PC-9 (cell line): ENCODE measurements at regions not wholly inside any gene's neighbourhood (a gene's known extent, or its start where the extent isn't known, plus 50 kb on each side); places are given as distances from the start of the nearest gene placed in this dataset.

Source experiments
- BruUV-seq: library from RNA; stranded (reverse); fragments of 400-500 nt; replicated peaks from 2 replicates; lab custom pipeline; 2021; lab: Mats Ljungman, UMichigan
- CTCF ChIA-PET: fragments of 300-600 bp; sonication (Branson Sonifier 250); formaldehyde crosslinking; loops from one replicate; lab custom pipeline; 2022; ENCODE audit warnings: antibody characterized with exemption; lab: Charles Lee
- POLR2A ChIA-PET: fragments of 300-600 bp; sonication (Branson Sonifier 250); formaldehyde crosslinking; loops from one replicate; lab custom pipeline; 2022; ENCODE audit warnings: antibody characterized with exemption; ENCODE audit not compliant: unreplicated experiment; lab: Charles Lee
- DNase-seq, 2 experiments: peaks; one replicate each; pipeline versions ENCODE4 v3.0.0 to v3.0.0-alpha.2; 2015 to 2022; ENCODE audit warnings: mixed read lengths in 1 of 2
- H2AFZ ChIP-seq: fragments of 200-600 bp; sonication (generic); 2 replicates; pipeline ENCODE4 v1.8.1; 2017; ENCODE audit warnings: antibody characterized with exemption
- H3F3A ChIP-seq: fragments of 200-600 bp; sonication (generic); 2 replicates; pipeline ENCODE4 v1.8.1; 2017; ENCODE audit warnings: antibody characterized with exemption, mild to moderate bottlenecking, low read depth; ENCODE audit not compliant: insufficient read depth
- H3K27ac ChIP-seq: fragments of 200-600 bp; sonication (generic); 2 replicates; pipeline ENCODE4 v1.6.1; 2016; ENCODE audit warnings: mixed run types
- H3K27me3 ChIP-seq: fragments of 200-600 bp; sonication (generic); 2 replicates; pipeline ENCODE4 v1.6.1; 2016; ENCODE audit warnings: low read depth, mixed run types; ENCODE audit not compliant: insufficient read depth
- H3K36me3 ChIP-seq: fragments of 200-600 bp; sonication (generic); 2 replicates; pipeline ENCODE4 v1.6.1; 2016; ENCODE audit warnings: low read depth, mixed run types
- H3K4me1 ChIP-seq: fragments of 200-600 bp; sonication (generic); replicated peaks from 2 replicates; pipeline ENCODE4 v1.6.1; 2016; ENCODE audit warnings: mixed run types; ENCODE audit not compliant: insufficient read depth
- H3K4me2 ChIP-seq: fragments of 200-600 bp; sonication (generic); 2 replicates; pipeline ENCODE4 v1.6.1; 2017; ENCODE audit warnings: mixed run types
- H3K4me3 ChIP-seq: fragments of 200-600 bp; sonication (generic); 2 replicates; pipeline ENCODE4 v1.6.1; 2016; ENCODE audit warnings: mixed run types
- H3K79me2 ChIP-seq: fragments of 200-600 bp; sonication (generic); 2 replicates; pipeline ENCODE4 v1.6.1; 2017; ENCODE audit warnings: low read depth, mixed run types
- H3K9me2 ChIP-seq: fragments of 200-600 bp; sonication (generic); 2 replicates; pipeline ENCODE4 v1.8.1; 2017; ENCODE audit warnings: mild to moderate bottlenecking; ENCODE audit not compliant: insufficient read depth
- H3K9me3 ChIP-seq: fragments of 200-600 bp; sonication (generic); 2 replicates; pipeline ENCODE4 v1.8.1; 2016; ENCODE audit warnings: low read depth; ENCODE audit not compliant: insufficient read depth
- H4K20me1 ChIP-seq: fragments of 200-600 bp; sonication (generic); 2 replicates; pipeline ENCODE4 v1.8.1; 2017; ENCODE audit not compliant: insufficient read depth
- EZH2 ChIP-seq: fragments of 200-600 bp; sonication (generic); IDR thresholded peaks from 2 replicates; pipeline ENCODE4 v1.8.0; 2017; ENCODE audit warnings: antibody characterized with exemption, low read depth
- intact Hi-C: fragments of 100-400 bp; cut with micrococcal nuclease; formaldehyde crosslinking; loops from one replicate; pipeline ENCODE4 v1.10.0; 2022; ENCODE audit not compliant: unreplicated experiment
- TF ChIP-seq, protein P1 (sequence below): fragments of 200-600 bp; sonication (generic); conservative IDR thresholded peaks from 2 replicates; pipeline ENCODE4 v1.6.1; 2017; ENCODE audit warnings: mixed run types, antibody characterized with exemption, mild to moderate bottlenecking, moderate library complexity

DNA sequence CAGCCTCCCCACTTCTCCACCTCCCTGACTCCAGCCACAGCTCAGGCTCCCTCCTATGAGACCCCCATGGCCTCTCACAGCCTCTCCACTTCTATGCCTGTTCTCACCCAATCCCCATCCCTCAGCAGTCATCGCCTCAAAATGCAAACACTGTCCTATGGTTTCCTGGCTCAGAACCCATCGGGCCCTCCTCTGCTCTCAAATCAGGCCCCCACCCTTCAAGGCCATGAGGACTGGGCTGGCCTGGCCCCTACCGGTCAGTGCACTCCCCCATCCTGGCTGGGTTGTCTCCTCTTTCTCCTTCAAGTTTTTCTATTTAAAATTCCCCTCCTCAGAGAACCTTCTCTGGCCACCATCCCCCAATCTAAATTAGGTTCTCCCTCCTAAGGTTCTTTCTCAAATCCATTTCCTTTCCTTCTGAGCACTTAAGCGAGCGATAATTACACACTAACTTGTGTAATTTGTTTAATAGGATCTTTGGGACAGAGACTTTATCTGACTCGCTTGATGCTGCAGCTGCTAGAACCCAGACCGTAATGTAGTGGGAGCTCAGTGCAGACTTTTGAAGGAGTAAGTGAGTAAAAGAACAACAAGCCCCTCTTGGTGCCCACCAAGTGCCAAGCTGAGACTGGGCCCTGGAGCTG is 347.2 kb downstream of the MATN1 start:
- Histone ChIP-seq H3K79me2 (no peaks in the 10 kb centered on the region), H4K20me1 (no peaks in the 10 kb centered on the region), H3K36me3 (no peaks in the 10 kb centered on the region), H3K9me2 (no peaks in the 10 kb centered on the region), H3K27me3 (peaks cover 23% of the 10 kb centered on the region; the same call in 1 of the 2 replicates), H3K9me3 (no peaks in the 10 kb centered on the region), H2AFZ (no peak overlapping the region), H3F3A (no peaks in the 10 kb centered on the region), H3K4me1 (no peaks in the 10 kb centered on the region), H3K4me3 (no peak overlapping the region), H3K27ac (no peak overlapping the region), H3K4me2 (no peak overlapping the region)
- no peak for DNase-seq
- CTCF ChIA-PET: no interaction called here
- BruUV-seq: no TSS peak
- no peak for TF ChIP-seq EZH2
- TF ChIP-seq, protein P1, sequence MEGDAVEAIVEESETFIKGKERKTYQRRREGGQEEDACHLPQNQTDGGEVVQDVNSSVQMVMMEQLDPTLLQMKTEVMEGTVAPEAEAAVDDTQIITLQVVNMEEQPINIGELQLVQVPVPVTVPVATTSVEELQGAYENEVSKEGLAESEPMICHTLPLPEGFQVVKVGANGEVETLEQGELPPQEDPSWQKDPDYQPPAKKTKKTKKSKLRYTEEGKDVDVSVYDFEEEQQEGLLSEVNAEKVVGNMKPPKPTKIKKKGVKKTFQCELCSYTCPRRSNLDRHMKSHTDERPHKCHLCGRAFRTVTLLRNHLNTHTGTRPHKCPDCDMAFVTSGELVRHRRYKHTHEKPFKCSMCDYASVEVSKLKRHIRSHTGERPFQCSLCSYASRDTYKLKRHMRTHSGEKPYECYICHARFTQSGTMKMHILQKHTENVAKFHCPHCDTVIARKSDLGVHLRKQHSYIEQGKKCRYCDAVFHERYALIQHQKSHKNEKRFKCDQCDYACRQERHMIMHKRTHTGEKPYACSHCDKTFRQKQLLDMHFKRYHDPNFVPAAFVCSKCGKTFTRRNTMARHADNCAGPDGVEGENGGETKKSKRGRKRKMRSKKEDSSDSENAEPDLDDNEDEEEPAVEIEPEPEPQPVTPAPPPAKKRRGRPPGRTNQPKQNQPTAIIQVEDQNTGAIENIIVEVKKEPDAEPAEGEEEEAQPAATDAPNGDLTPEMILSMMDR: no peak
- intact Hi-C loops: no loop called here
- POLR2A ChIA-PET: no interaction called here

DNA sequence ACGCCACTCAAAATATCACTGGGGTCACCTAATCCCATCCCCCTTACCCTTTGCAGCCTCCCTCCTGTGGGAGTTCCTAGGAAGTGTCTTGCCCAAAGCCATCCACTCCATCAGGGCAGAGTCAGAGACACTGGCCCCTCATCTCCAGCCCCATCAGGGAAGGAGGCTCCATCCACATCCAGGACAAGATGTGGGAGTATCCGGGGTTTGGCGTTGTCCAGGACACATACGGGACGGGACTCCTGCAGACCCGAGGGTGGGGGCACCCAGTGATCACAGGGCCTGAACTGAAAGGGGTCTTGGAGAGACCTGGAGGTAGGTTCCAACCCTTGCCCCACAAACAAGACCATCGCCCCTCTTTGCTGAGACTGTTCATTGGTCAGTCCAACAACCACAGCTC is 348.2 kb downstream of the MATN1 start:
- Histone ChIP-seq H3K27me3 (peaks cover 25% of the 10 kb centered on the region; the same call in 1 of the 2 replicates), H2AFZ (no peak overlapping the region), H3K4me1 (no peaks in the 10 kb centered on the region), H3K4me2 (no peak overlapping the region), H4K20me1 (no peaks in the 10 kb centered on the region), H3K27ac (no peak overlapping the region), H3K9me2 (no peaks in the 10 kb centered on the region), H3K4me3 (no peak overlapping the region), H3K36me3 (no peaks in the 10 kb centered on the region), H3K9me3 (no peaks in the 10 kb centered on the region), H3F3A (no peaks in the 10 kb centered on the region), H3K79me2 (no peaks in the 10 kb centered on the region)
- DNase-seq: no peak
- ChIA-PET POLR2A (no interaction called here), CTCF (no interaction called here)
- no TSS peak for BruUV-seq
- TF ChIP-seq EZH2: no peak
- TF ChIP-seq, protein P1: no peak
- intact Hi-C loops: no loop called here

DNA sequence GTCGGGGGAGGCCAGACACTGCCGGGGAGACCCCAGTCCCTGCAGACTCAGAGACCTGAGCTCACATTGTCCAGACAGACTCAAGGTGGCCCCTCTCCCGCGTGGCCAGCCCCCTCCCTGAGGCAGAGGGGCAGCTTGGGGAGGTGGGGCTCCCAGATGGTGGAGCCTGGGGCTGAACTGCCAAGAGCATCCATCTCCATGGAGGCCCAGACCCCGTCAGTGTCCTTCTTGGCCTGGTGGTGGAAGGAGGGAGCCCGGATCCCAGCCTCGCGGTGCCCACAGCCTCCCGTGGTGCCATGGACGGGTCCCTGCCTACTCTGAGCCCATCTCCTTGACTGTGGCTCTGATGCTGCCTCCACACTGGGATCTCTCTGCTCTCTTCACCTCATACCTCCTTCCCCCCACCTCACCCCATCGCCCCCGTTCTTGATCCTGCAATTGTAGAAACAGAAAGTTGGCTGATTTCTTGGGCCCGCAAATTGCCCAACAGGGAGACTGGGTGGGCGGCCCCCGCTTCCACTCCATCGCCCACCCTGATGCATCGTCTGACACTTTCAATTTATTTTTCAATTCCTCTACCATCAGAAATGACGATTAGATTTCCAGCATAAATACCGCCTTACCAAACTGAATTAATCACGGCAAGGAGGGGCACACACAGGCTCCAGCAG is 348.9 kb downstream of the MATN1 start:
- Histone ChIP-seq H3K27me3 (peaks cover 25% of the 10 kb centered on the region; the same call in 1 of the 2 replicates), H2AFZ (no peak overlapping the region), H3K9me2 (no peaks in the 10 kb centered on the region), H3F3A (no peaks in the 10 kb centered on the region), H3K9me3 (no peaks in the 10 kb centered on the region), H3K4me2 (no peak overlapping the region), H3K79me2 (no peaks in the 10 kb centered on the region), H3K4me1 (no peaks in the 10 kb centered on the region), H3K27ac (no peak overlapping the region), H3K36me3 (no peaks in the 10 kb centered on the region), H4K20me1 (no peaks in the 10 kb centered on the region), H3K4me3 (no peak overlapping the region)
- BruUV-seq: no TSS peak
- intact Hi-C loops: no loop called here
- ChIA-PET POLR2A (no interaction called here), CTCF (no interaction called here)
- DNase-seq: no peak
- TF ChIP-seq, protein P1: no peak
- no peak for TF ChIP-seq EZH2
